GM12878 (cell line): ENCODE measurements at regions not wholly inside any gene's neighbourhood (a gene's known extent, or its start where the extent isn't known, plus 50 kb on each side); places are given as distances from the start of the nearest gene placed in this dataset.

ENCODE experiments used
- ATAC-seq: fragments of 200-7000 bp; cut with Tn5 transposase; 3 replicates; pipeline ENCODE4 v1.9.1; 2020; ENCODE audit warnings: mild to moderate bottlenecking, moderate library complexity
- BruUV-seq: library from RNA; stranded (reverse); fragments of 400-500 nt; replicated peaks from 2 replicates; lab custom pipeline; 2021; lab: Mats Ljungman, UMichigan
- CTCF ChIA-PET: fragments of 300-600 bp; sonication (Branson Sonifier 250); formaldehyde crosslinking; extraction: SDS; loops from one replicate; lab custom pipeline; 2021; ENCODE audit warnings: inconsistent platforms; lab: Yijun Ruan, JAX
- POLR2A ChIA-PET: fragments of 350-600 bp; formaldehyde crosslinking; extraction: SDS; loops from one replicate; lab custom pipeline; 2021; ENCODE audit warnings: inconsistent platforms; lab: Charles Lee
- RAD21 ChIA-PET: fragments of 300-600 bp; sonication (Branson Sonifier 250); formaldehyde crosslinking; loops from one replicate; lab custom pipeline; 2023; ENCODE audit warnings: antibody characterized with exemption; ENCODE audit not compliant: unreplicated experiment; lab: Charles Lee
- SMC1A ChIA-PET: fragments of 300-600 bp; sonication (Branson Sonifier 250); formaldehyde crosslinking; loops from one replicate; lab custom pipeline; 2023; ENCODE audit not compliant: unreplicated experiment, uncharacterized antibody; lab: Charles Lee
- DNase-seq: peaks from one replicate; pipeline ENCODE4 v3.0.0-alpha.2; 2011; ENCODE audit warnings: low read depth, low spot score
- FAIRE-seq: peaks from 3 replicates; lab custom pipeline; 2011; peaks lifted over from hg19 to GRCh38; lab: Jason Lieb, UNC
- H2AFZ ChIP-seq: 2 replicates; pipeline ENCODE4 v1.6.0; 2011; ENCODE audit warnings: low read depth, low read length, control low read depth; ENCODE audit not compliant: control insufficient read depth
- H3K27ac ChIP-seq: 2 replicates; pipeline ENCODE4 v1.5.1; 2011; ENCODE audit warnings: control low read depth; ENCODE audit not compliant: control insufficient read depth, insufficient read depth
- H3K27me3 ChIP-seq, 2 experiments: replicated peaks in 1 of 2; 2 replicates each; pipeline versions ENCODE4 v1.6.0 to v1.6.1; 2011; ENCODE audit warnings: low read length in 1 of 2; ENCODE audit not compliant: control insufficient read depth in 2 of 2, insufficient read depth in 2 of 2
- H3K36me3 ChIP-seq, 2 experiments: 2 replicates each; pipeline ENCODE4 v1.5.1; 2011; ENCODE audit warnings: low read length in 1 of 2; ENCODE audit not compliant: control insufficient read depth in 2 of 2, insufficient read depth in 2 of 2
- H3K4me1 ChIP-seq: 2 replicates; pipeline ENCODE4 v1.6.1; 2011; ENCODE audit warnings: mild to moderate bottlenecking, low read length, moderate library complexity, mixed read lengths; ENCODE audit not compliant: control insufficient read depth, insufficient read depth
- H3K4me2 ChIP-seq: 2 replicates; pipeline ENCODE4 v1.6.0; 2011; ENCODE audit warnings: control low read depth; ENCODE audit not compliant: control insufficient read depth, insufficient read depth
- H3K4me3 ChIP-seq: fragments of 200-600 bp; sonication (generic); 2 replicates; pipeline ENCODE4 v1.5.1; 2016
- H3K79me2 ChIP-seq: 2 replicates; pipeline ENCODE4 v1.6.0; 2011; ENCODE audit warnings: low read length; ENCODE audit not compliant: control insufficient read depth, insufficient read depth
- H3K9ac ChIP-seq: 2 replicates; pipeline ENCODE4 v1.8.0; 2011; ENCODE audit warnings: low read length, control low read depth, mixed read lengths; ENCODE audit not compliant: control insufficient read depth, insufficient read depth
- H3K9me3 ChIP-seq: replicated peaks from 3 replicates; pipeline ENCODE4 v1.5.1; 2011; ENCODE audit warnings: mild to moderate bottlenecking, low read length; ENCODE audit not compliant: control insufficient read depth, insufficient read depth
- H4K20me1 ChIP-seq: 2 replicates; pipeline ENCODE4 v1.6.0; 2011; ENCODE audit not compliant: control insufficient read depth, insufficient read depth
- CREB1 ChIP-seq: IDR thresholded peaks from 2 replicates; pipeline ENCODE4 v1.6.1; 2012; ENCODE audit warnings: low read depth, mild to moderate bottlenecking, inconsistent platforms
- IKZF1 ChIP-seq: fragments of 450-650 bp; conservative IDR thresholded peaks from 2 replicates; pipeline ENCODE4 v1.6.1; 2017; ENCODE audit warnings: antibody characterized with exemption, mild to moderate bottlenecking
- MEF2B ChIP-seq: fragments of 450-650 bp; IDR thresholded peaks from 2 replicates; pipeline ENCODE4 v1.6.1; 2018; ENCODE audit warnings: mild to moderate bottlenecking, moderate library complexity; ENCODE audit not compliant: partially characterized antibody, poor library complexity, severe bottlenecking
- STAT1 ChIP-seq: fragments of 450-650 bp; conservative IDR thresholded peaks from 2 replicates; pipeline ENCODE4 v1.6.1; 2014; ENCODE audit warnings: antibody characterized with exemption, mild to moderate bottlenecking
- YY1 ChIP-seq: IDR thresholded peaks from 2 replicates; pipeline ENCODE4 v1.6.1; 2011; ENCODE audit warnings: low read depth, mild to moderate bottlenecking, low read length
- WGBS: methylation state at CpG from one replicate; pipeline ENCODE4 v1.1.6; 2016; ENCODE audit warnings: low lambda C conversion rate; ENCODE audit not compliant: insufficient replicate concordance, insufficient coverage; ENCODE audit errors: missing lambda C conversion rate; 5-methylcytosine and 5-hydroxymethylcytosine counted together
- in situ Hi-C: fragments of 300-500 bp; cut with MboI; formaldehyde crosslinking; loops from 9 replicates; pipeline ENCODE4 v1.14.3; 2018; ENCODE audit warnings: mixed read lengths
- intact Hi-C: fragments of 100-400 bp; cut with micrococcal nuclease; formaldehyde crosslinking; loops from one replicate; pipeline ENCODE4 v1.14.2; 2022; ENCODE audit not compliant: unreplicated experiment
- TF ChIP-seq, protein P1 (sequence below): fragments of 450-650 bp; IDR thresholded peaks from 2 replicates; pipeline ENCODE4 v1.6.1; 2017; ENCODE audit warnings: mild to moderate bottlenecking, moderate library complexity
- TF ChIP-seq, protein P2 (sequence below), 3 experiments: IDR thresholded peaks in 2 of 3; conservative IDR thresholded peaks in 1 of 3; 2 replicates each; pipeline ENCODE4 v1.5.1; 2011; ENCODE audit warnings: low read depth in 3 of 3, low read length in 3 of 3, mild to moderate bottlenecking in 3 of 3, control low read depth in 2 of 3, moderate library complexity in 2 of 3, inconsistent platforms in 1 of 3, mixed read lengths in 1 of 3; ENCODE audit not compliant: control insufficient read depth in 2 of 3, insufficient read depth in 1 of 3; ENCODE audit errors: extremely low read depth in 1 of 3

DNA sequence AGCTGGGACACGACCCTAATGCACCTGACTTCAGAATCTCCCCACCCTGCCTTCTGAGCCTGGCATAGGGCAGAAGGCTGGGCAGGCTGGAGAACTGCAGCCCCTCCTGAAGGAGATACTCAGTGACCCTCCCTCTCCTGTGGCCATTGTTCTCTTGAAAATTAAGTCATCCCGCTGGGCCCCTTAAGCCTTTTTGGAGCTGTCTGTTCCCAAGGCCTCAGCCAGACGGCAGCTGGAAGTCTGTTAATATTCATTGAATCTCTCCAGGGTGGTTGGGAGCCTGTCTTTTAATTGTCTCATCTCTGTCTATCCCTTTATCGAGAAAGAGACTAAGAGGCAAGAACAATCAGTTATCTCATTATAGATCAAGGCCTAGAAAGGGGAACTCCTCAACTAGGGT, 118.1 kb upstream of the PCBD1 start:
- H3K9ac ChIP-seq, result no peak overlapping the region
- H3K4me3 ChIP-seq, result no peak overlapping the region
- ATAC-seq, result no peak
- H3K9me3 ChIP-seq, result no peaks in the 10 kb centered on the region
- DNase-seq, result no peak
- no peaks in the 10 kb centered on the region for H3K4me1 ChIP-seq
- in situ Hi-C loops, result no loop called here
- ChIA-PET POLR2A (no interaction called here), RAD21 (no interaction called here)
- H3K79me2 ChIP-seq, result no peaks in the 10 kb centered on the region
- TF ChIP-seq MEF2B (no peak), STAT1 (no peak), CREB1 (no peak), YY1 (no peak), IKZF1 (no peak)
- TF ChIP-seq, protein P1, sequence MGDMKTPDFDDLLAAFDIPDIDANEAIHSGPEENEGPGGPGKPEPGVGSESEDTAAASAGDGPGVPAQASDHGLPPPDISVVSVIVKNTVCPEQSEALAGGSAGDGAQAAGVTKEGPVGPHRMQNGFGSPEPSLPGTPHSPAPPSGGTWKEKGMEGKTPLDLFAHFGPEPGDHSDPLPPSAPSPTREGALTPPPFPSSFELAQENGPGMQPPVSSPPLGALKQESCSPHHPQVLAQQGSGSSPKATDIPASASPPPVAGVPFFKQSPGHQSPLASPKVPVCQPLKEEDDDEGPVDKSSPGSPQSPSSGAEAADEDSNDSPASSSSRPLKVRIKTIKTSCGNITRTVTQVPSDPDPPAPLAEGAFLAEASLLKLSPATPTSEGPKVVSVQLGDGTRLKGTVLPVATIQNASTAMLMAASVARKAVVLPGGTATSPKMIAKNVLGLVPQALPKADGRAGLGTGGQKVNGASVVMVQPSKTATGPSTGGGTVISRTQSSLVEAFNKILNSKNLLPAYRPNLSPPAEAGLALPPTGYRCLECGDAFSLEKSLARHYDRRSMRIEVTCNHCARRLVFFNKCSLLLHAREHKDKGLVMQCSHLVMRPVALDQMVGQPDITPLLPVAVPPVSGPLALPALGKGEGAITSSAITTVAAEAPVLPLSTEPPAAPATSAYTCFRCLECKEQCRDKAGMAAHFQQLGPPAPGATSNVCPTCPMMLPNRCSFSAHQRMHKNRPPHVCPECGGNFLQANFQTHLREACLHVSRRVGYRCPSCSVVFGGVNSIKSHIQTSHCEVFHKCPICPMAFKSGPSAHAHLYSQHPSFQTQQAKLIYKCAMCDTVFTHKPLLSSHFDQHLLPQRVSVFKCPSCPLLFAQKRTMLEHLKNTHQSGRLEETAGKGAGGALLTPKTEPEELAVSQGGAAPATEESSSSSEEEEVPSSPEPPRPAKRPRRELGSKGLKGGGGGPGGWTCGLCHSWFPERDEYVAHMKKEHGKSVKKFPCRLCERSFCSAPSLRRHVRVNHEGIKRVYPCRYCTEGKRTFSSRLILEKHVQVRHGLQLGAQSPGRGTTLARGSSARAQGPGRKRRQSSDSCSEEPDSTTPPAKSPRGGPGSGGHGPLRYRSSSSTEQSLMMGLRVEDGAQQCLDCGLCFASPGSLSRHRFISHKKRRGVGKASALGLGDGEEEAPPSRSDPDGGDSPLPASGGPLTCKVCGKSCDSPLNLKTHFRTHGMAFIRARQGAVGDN, result no peak
- TF ChIP-seq, protein P2, sequence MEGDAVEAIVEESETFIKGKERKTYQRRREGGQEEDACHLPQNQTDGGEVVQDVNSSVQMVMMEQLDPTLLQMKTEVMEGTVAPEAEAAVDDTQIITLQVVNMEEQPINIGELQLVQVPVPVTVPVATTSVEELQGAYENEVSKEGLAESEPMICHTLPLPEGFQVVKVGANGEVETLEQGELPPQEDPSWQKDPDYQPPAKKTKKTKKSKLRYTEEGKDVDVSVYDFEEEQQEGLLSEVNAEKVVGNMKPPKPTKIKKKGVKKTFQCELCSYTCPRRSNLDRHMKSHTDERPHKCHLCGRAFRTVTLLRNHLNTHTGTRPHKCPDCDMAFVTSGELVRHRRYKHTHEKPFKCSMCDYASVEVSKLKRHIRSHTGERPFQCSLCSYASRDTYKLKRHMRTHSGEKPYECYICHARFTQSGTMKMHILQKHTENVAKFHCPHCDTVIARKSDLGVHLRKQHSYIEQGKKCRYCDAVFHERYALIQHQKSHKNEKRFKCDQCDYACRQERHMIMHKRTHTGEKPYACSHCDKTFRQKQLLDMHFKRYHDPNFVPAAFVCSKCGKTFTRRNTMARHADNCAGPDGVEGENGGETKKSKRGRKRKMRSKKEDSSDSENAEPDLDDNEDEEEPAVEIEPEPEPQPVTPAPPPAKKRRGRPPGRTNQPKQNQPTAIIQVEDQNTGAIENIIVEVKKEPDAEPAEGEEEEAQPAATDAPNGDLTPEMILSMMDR (IDR thresholded peaks at IDR 0.05 in 2 of 3, conservative IDR thresholded peaks at IDR 0.05 in 1 of 3; ENCODE audit: control insufficient read depth in 2 of 3, extremely low read depth in 1 of 3, insufficient read depth in 1 of 3, low read depth in 3 of 3, low read length in 3 of 3), result no peak
- TF ChIP-seq, all 136 proteins: peak for 0
- no TSS peak for BruUV-seq
- FAIRE-seq, result no peak
- SMC1A ChIA-PET, result no interaction called here
- Histone ChIP-seq H4K20me1 (no peaks in the 10 kb centered on the region), H3K36me3 (no peaks in the 10 kb centered on the region), H3K27ac (no peak overlapping the region), H2AFZ (no peak overlapping the region), H3K27me3 (no peaks in the 10 kb centered on the region), H3K4me2 (no peak overlapping the region)
- WGBS, result 7% methylated on average over 4 of the region's 4 CpGs
- intact Hi-C loops, result no loop called here
- CTCF ChIA-PET, result no interaction called here
